ENCODE measurements at regions not wholly inside any gene's neighbourhood (a gene's known extent, or its start where the extent isn't known, plus 50 kb on each side); places are given as distances from the start of the nearest gene placed in this dataset.
"Not testable (repeated sequence)": the region's sequence is repeated elsewhere in the genome, so short reads cannot be mapped to it uniquely, and the experiment has no call there.

- TF ChIP-seq CTCF (IDR thresholded peaks at IDR 0.05; ENCODE audit: control insufficient read depth, insufficient read depth, low read depth, low read length, missing control alignments) = no peak
- H3K4me3 ChIP-seq (ENCODE audit: control insufficient read depth, low read depth, low read length) = no peak overlapping the region
- peak; percentile 11 for DNase-seq (ENCODE audit: low read depth)
Observed at GRCh38 chr3:73141525-73141924, 80.1 kb downstream of the EBLN2 start.

GRCh38 chr3:73143401-73143800 is 81.9 kb downstream of the EBLN2 start:
- no peak for TF ChIP-seq CTCF (IDR thresholded peaks at IDR 0.05; ENCODE audit: control insufficient read depth, insufficient read depth, low read depth, low read length, missing control alignments)
- H3K4me3 ChIP-seq (ENCODE audit: control insufficient read depth, low read depth, low read length) = no peak overlapping the region
- DNase-seq (ENCODE audit: low read depth) = no peak

- H3K4me3 ChIP-seq (ENCODE audit: control insufficient read depth, low read depth, low read length) = no peak overlapping the region
- DNase-seq (ENCODE audit: low read depth) = peak; percentile 3
- TF ChIP-seq CTCF (IDR thresholded peaks at IDR 0.05; ENCODE audit: control insufficient read depth, insufficient read depth, low read depth, low read length, missing control alignments) = no peak
Observed at GRCh38 chr3:73143821-73144237, 82.4 kb downstream of the EBLN2 start.

GRCh38 chr3:73144276-73144675 is 82.8 kb downstream of the EBLN2 start:
- TF ChIP-seq CTCF (IDR thresholded peaks at IDR 0.05; ENCODE audit: control insufficient read depth, insufficient read depth, low read depth, low read length, missing control alignments) = no peak
- no peak for DNase-seq (ENCODE audit: low read depth)
- no peak overlapping the region for H3K4me3 ChIP-seq (ENCODE audit: control insufficient read depth, low read depth, low read length)

GRCh38 chr3:73144828-73145227 is 83.4 kb downstream of the EBLN2 start:
- TF ChIP-seq CTCF (IDR thresholded peaks at IDR 0.05; ENCODE audit: control insufficient read depth, insufficient read depth, low read depth, low read length, missing control alignments) = no peak
- no peak overlapping the region for H3K4me3 ChIP-seq (ENCODE audit: control insufficient read depth, low read depth, low read length)
- DNase-seq (ENCODE audit: low read depth) = no peak

- not testable (repeated sequence) for DNase-seq (ENCODE audit: low read depth); H3K4me3 ChIP-seq (ENCODE audit: control insufficient read depth, low read depth, low read length)
Observed at GRCh38 chr3:73147479-73147878, 86.0 kb downstream of the EBLN2 start.

- no peak for DNase-seq (ENCODE audit: low read depth)
- TF ChIP-seq CTCF (IDR thresholded peaks at IDR 0.05; ENCODE audit: control insufficient read depth, insufficient read depth, low read depth, low read length, missing control alignments) = no peak
- no peak overlapping the region for H3K4me3 ChIP-seq (ENCODE audit: control insufficient read depth, low read depth, low read length)
Observed at GRCh38 chr3:73148206-73148605, 86.7 kb downstream of the EBLN2 start.

Measured in AG09309 (cell line).